C4-2B (cell line): ENCODE measurements at regions not wholly inside any gene's neighbourhood (a gene's known extent, or its start where the extent isn't known, plus 50 kb on each side); places are given as distances from the start of the nearest gene placed in this dataset.

Experiments
- CTCF ChIP-seq: fragments of 450-650 bp; conservative IDR thresholded peaks from 2 replicates; pipeline ENCODE4 v1.5.1; 2017; ENCODE audit warnings: mild to moderate bottlenecking
- ZFX ChIP-seq: fragments of 450-650 bp; IDR thresholded peaks from 2 replicates; pipeline ENCODE4 v1.6.1; 2017

GRCh38 chr1:67514786-67515185 is 84.6 kb upstream of the SERBP1 start:
- TF ChIP-seq CTCF (no peak), ZFX (no peak)
